OCI-LY1 (cell line): ENCODE measurements at regions not wholly inside any gene's neighbourhood (a gene's known extent, or its start where the extent isn't known, plus 50 kb on each side); places are given as distances from the start of the nearest gene placed in this dataset.

ENCODE experiments used
- CTCF ChIP-seq: fragments of 200-600 bp; sonication (generic), shearing (Covaris generic); IDR thresholded peaks from 2 replicates; pipeline ENCODE4 v1.5.1; 2017; ENCODE audit warnings: mild to moderate bottlenecking, antibody characterized with exemption, low read length, moderate library complexity, mixed read lengths
- EZH2 ChIP-seq: fragments of 200-600 bp; sonication (generic), shearing (Covaris generic); IDR thresholded peaks from 2 replicates; pipeline ENCODE4 v1.8.0; 2017; ENCODE audit warnings: borderline replicate concordance, mixed run types, mild to moderate bottlenecking, antibody characterized with exemption, low read length, moderate library complexity, mixed read lengths

GRCh38 chr20:60868316-60868891, 383.7 kb upstream of the CDH4 start:
- TF ChIP-seq CTCF (no peak), EZH2 (no peak)
